ENCODE measurements at regions not wholly inside any gene's neighbourhood (a gene's known extent, or its start where the extent isn't known, plus 50 kb on each side); places are given as distances from the start of the nearest gene placed in this dataset.

- intact Hi-C loops (cut with micrococcal nuclease) (no loop called here), dilution Hi-C loops (cut with MboI; ENCODE audit: extremely low pct_ligation_motif_present, low sequenced_read_pairs) (no loop called here)
- POLR2A ChIA-PET, result no interaction called here
- Histone ChIP-seq H3K27me3 (ENCODE audit: control insufficient read depth in 2 of 2, insufficient read depth in 2 of 2, low read length in 2 of 2) (no peaks in the 10 kb centered on the region), H3K4me2 (ENCODE audit: insufficient read depth, low read length) (no peak overlapping the region), H3K9me3 (replicated peaks; ENCODE audit: control insufficient read depth, insufficient read depth, low read length) (no peaks in the 10 kb centered on the region), H4K20me1 (replicated peaks; ENCODE audit: control insufficient read depth, extremely low read depth, insufficient read depth, low read length) (no peaks in the 10 kb centered on the region), H3K4me1 (ENCODE audit: control insufficient read depth, extremely low read depth, insufficient read depth, low read length) (no peaks in the 10 kb centered on the region), H2AFZ (ENCODE audit: low read depth, low read length) (no peak overlapping the region), H3K79me2 (ENCODE audit: control insufficient read depth, insufficient read depth, low read length) (no peaks in the 10 kb centered on the region), H3K9ac (replicated peaks; ENCODE audit: extremely low read depth, insufficient read depth, low read length) (no peak overlapping the region), H3K4me3 (replicated peaks in 1 of 3; ENCODE audit: insufficient read depth in 1 of 3, low read depth in 1 of 3, low read length in 3 of 3) (no peak overlapping the region), H3K36me3 (ENCODE audit: control insufficient read depth in 2 of 2, extremely low read depth in 1 of 2, insufficient read depth in 2 of 2, low read length in 2 of 2) (no peaks in the 10 kb centered on the region), H3K27ac (ENCODE audit: insufficient read depth, low read depth, low read length) (no peak overlapping the region), H3K9me1 (replicated peaks; ENCODE audit: control insufficient read depth, extremely low read depth, insufficient read depth, low read length) (no peaks in the 10 kb centered on the region)
- BruUV-seq (replicated peaks), result no TSS peak
- no peak for FAIRE-seq
- no peak for TF ChIP-seq FOS (IDR thresholded peaks at IDR 0.05; ENCODE audit: borderline replicate concordance, insufficient read depth, low read length)
- no peak for TF ChIP-seq MAX (IDR thresholded peaks at IDR 0.05; ENCODE audit: insufficient read depth, insufficient read length)
- no peak for TF ChIP-seq GATA2 (IDR thresholded peaks at IDR 0.05; ENCODE audit: insufficient read depth, insufficient read length, low read depth, low read length)
- TF ChIP-seq POLR2AphosphoS5 (IDR thresholded peaks at IDR 0.05; ENCODE audit: insufficient read depth, low read depth, low read length), result no peak
- no peak for TF ChIP-seq CTCF (IDR thresholded peaks at IDR 0.05; ENCODE audit: extremely low read depth in 1 of 2, insufficient read depth in 1 of 2, low read depth in 1 of 2, low read length in 2 of 2)
- no peak for TF ChIP-seq POLR2A (IDR thresholded peaks at IDR 0.05; ENCODE audit: low read depth, low read length)
- no peak for TF ChIP-seq JUN (IDR thresholded peaks at IDR 0.05; ENCODE audit: borderline replicate concordance, insufficient read depth, insufficient read length, low read depth)
- CTCF ChIA-PET, result no interaction called here
- no peak for DNase-seq (ENCODE audit: low read depth, low spot score)
Measured at GRCh38 chr4:43274376-43274775, 381.9 kb downstream of the GRXCR1 start.
